Ascending aorta (tissue), 2 donors: ENCODE measurements at regions not wholly inside any gene's neighbourhood (a gene's known extent, or its start where the extent isn't known, plus 50 kb on each side); places are given as distances from the start of the nearest gene placed in this dataset.

Source experiments
- DNase-seq, 2 donors: peaks; one replicate each; pipeline ENCODE4 v3.0.0-alpha.2; 2019; ENCODE audit warnings: low spot score in 2 of 2
- H3K27ac ChIP-seq, 2 donors: fragments of 200-600 bp; sonication (generic); one replicate each; pipeline ENCODE4 v1.5.1; 2016 to 2017; ENCODE audit warnings: mild to moderate bottlenecking in 1 of 2
- H3K27me3 ChIP-seq: fragments of 200-600 bp; sonication (generic); one replicate; pipeline ENCODE4 v1.5.1; 2017
- H3K36me3 ChIP-seq, 2 donors: fragments of 200-600 bp; sonication (generic); one replicate each; pipeline ENCODE4 v1.5.1; 2016
- H3K4me1 ChIP-seq, 2 donors: fragments of 200-600 bp; sonication (generic); one replicate each; pipeline ENCODE4 v1.5.1; 2016 to 2017; ENCODE audit warnings: mild to moderate bottlenecking in 1 of 2
- H3K4me3 ChIP-seq, 2 donors: fragments of 200-600 bp; sonication (generic); one replicate each; pipeline ENCODE4 v1.5.1; 2016 to 2017; ENCODE audit warnings: mild to moderate bottlenecking in 1 of 2
- H3K9me3 ChIP-seq, 2 donors: fragments of 200-600 bp; sonication (generic); one replicate each; pipeline ENCODE4 v1.5.1; 2016
- CTCF ChIP-seq, 3 experiments: fragments of 200-600 bp in 2 of 3; fragments of 450-650 bp in 1 of 3; sonication (generic) in 2 of 3; IDR thresholded peaks; one replicate each; pipeline ENCODE4 v1.5.1; 2016 to 2019; ENCODE audit warnings: antibody characterized with exemption in 3 of 3, mild to moderate bottlenecking in 1 of 3, moderate library complexity in 1 of 3
- intact Hi-C: fragments of 100-400 bp; cut with DNase I; formaldehyde crosslinking; loops from one replicate; pipeline ENCODE4 v1.15.1; 2023

DNA sequence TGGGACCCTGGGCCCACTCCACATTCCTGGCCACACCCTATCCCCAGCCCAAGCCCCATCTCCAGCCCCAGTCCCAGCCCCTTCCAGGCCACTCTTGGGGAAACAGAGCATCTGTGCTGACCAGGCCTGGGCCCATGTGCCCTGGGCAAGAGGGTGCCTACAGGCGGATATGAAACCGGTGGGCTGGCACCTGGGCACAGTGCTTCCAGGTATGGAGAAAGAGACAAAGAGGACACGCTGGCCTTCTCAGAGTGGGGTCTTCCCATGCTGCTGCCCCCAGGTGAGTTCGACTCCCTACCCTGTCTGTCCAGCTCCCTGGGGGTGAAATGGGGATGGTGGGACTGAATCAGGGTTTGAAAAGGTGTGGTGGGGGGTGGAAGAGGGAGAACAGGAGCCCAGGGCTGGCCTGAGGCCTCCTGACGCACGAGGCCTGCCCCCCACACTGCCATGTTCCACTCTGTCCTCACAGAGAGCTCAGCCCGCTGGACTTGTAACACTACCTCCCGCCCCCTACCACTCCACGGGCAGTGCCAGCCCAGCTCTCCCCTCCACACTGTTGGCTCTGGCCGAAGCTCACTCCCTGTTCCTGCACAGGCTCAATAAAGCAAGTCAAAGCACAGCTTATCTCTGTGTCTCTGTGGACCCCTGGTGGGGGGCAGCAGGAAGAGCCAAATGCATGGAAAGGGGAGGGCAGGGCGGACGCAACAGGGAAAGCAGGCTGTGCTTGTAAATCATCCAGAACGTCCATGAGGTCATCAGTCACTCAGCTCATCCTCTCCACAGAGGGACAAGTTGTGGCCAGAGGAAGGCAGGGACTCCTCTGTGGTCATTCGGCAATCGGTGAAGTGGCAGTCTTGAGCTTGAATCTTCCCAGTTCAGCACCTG lies 71.1 kb upstream of the TMEM97 start:
- peaks cover 0 to 4% of the 10 kb centered on the region in 2 donors for H3K4me1 ChIP-seq
- TF ChIP-seq CTCF (IDR thresholded peaks at IDR 0.05) = no peak
- no peaks in the 10 kb centered on the region for H3K36me3 ChIP-seq
- no peaks in the 10 kb centered on the region for H3K9me3 ChIP-seq
- DNase-seq = no peak
- no peaks in the 10 kb centered on the region for H3K27me3 ChIP-seq
- no peak overlapping the region for H3K4me3 ChIP-seq
- intact Hi-C loops = no loop called here
- no peak overlapping the region for H3K27ac ChIP-seq

DNA sequence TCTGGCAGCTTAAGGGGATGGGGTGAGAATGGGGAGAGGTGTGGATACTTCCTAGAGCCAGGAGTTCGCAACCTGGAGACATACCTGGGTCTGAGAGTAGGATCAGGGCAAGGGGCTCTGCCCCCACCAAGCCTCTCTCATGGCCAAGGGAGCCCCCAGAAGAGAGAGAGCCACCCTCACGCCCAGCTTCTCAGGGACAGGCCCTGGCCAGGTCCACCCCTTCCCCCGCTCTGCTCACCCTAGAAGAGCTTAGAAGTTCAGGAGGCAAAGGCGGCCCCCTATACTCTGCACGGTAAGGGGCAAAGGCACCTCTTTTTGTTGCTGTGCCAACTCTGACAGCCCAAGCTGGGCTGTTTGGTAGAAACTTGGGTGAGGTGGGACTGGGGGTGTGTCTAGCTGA lies 69.3 kb upstream of the TMEM97 start:
- TF ChIP-seq CTCF (IDR thresholded peaks at IDR 0.05) = no peak
- Histone ChIP-seq H3K27me3 (no peaks in the 10 kb centered on the region), H3K27ac (no peak overlapping the region), H3K36me3 (no peaks in the 10 kb centered on the region), H3K4me1 (peaks cover 0 to 4% of the 10 kb centered on the region in 2 donors), H3K4me3 (no peak overlapping the region), H3K9me3 (no peaks in the 10 kb centered on the region)
- intact Hi-C loops = no loop called here
- no peak for DNase-seq

- no peaks in the 10 kb centered on the region for H3K27me3 ChIP-seq
These were observed 66.6 kb upstream of the TMEM97 start for GRCh38 chr17:28252436-28252835.

GRCh38 chr17:28253663-28254062 lies 65.3 kb upstream of the TMEM97 start:
- Histone ChIP-seq H3K9me3 (no peaks in the 10 kb centered on the region), H3K27ac (no peak overlapping the region), H3K4me1 (peaks cover 0 to 4% of the 10 kb centered on the region in 2 donors), H3K4me3 (no peak overlapping the region), H3K36me3 (no peaks in the 10 kb centered on the region), H3K27me3 (no peaks in the 10 kb centered on the region)
- DNase-seq = no peak
- no peak for TF ChIP-seq CTCF (IDR thresholded peaks at IDR 0.05)
- intact Hi-C loops = no loop called here

More at GRCh38 chr17:28252436-28252835, 66.6 kb upstream of the TMEM97 start:
- TF ChIP-seq CTCF (IDR thresholded peaks at IDR 0.05) = no peak
- no peak overlapping the region for H3K4me3 ChIP-seq
- no peak for DNase-seq
- peaks cover 0 to 4% of the 10 kb centered on the region in 2 donors for H3K4me1 ChIP-seq
- intact Hi-C loops = no loop called here
- no peak overlapping the region for H3K27ac ChIP-seq
- H3K36me3 ChIP-seq = no peaks in the 10 kb centered on the region
- H3K9me3 ChIP-seq = no peaks in the 10 kb centered on the region

- Histone ChIP-seq H3K4me1 (peaks cover 0 to 4% of the 10 kb centered on the region in 2 donors), H3K36me3 (no peaks in the 10 kb centered on the region), H3K27ac (no peak overlapping the region), H3K9me3 (no peaks in the 10 kb centered on the region), H3K27me3 (no peaks in the 10 kb centered on the region), H3K4me3 (no peak overlapping the region)
- no peak for TF ChIP-seq CTCF (IDR thresholded peaks at IDR 0.05)
- no peak for DNase-seq
- intact Hi-C loops = no loop called here
These were observed 63.4 kb upstream of the TMEM97 start for GRCh38 chr17:28255616-28256015.
